KMS-11 (cell line): ENCODE measurements at regions not wholly inside any gene's neighbourhood (a gene's known extent, or its start where the extent isn't known, plus 50 kb on each side); places are given as distances from the start of the nearest gene placed in this dataset.

Source experiments
- H2AFZ ChIP-seq: fragments of 200-600 bp; sonication (generic); 2 replicates; pipeline ENCODE4 v1.6.1; 2016; ENCODE audit warnings: antibody characterized with exemption, mixed run types, low read depth
- H3K27ac ChIP-seq: fragments of 200-600 bp; sonication (generic); 2 replicates; pipeline ENCODE4 v1.6.1; 2016; ENCODE audit warnings: mild to moderate bottlenecking, mixed run types
- H3K27me3 ChIP-seq: fragments of 200-600 bp; sonication (generic); 2 replicates; pipeline ENCODE4 v1.6.1; 2017; ENCODE audit warnings: mild to moderate bottlenecking, low read depth, mixed run types, moderate library complexity; ENCODE audit not compliant: insufficient read depth
- H3K36me3 ChIP-seq: fragments of 200-600 bp; sonication (generic); 2 replicates; pipeline ENCODE4 v1.6.1; 2017; ENCODE audit warnings: mild to moderate bottlenecking, mixed run types; ENCODE audit not compliant: insufficient read depth
- H3K4me1 ChIP-seq: fragments of 200-600 bp; sonication (generic); 2 replicates; pipeline ENCODE4 v1.6.1; 2016; ENCODE audit warnings: mild to moderate bottlenecking, low read depth, mixed run types; ENCODE audit not compliant: poor library complexity, severe bottlenecking
- H3K4me2 ChIP-seq: fragments of 200-600 bp; sonication (generic); 2 replicates; pipeline ENCODE4 v1.7.0; 2016; ENCODE audit warnings: mild to moderate bottlenecking, mixed run types
- H3K4me3 ChIP-seq: fragments of 200-600 bp; sonication (generic); IDR thresholded peaks from 2 replicates; pipeline ENCODE4 v1.6.1; 2017; ENCODE audit warnings: low read depth, low read length, mixed read lengths; ENCODE audit not compliant: insufficient read depth
- H3K79me2 ChIP-seq: fragments of 200-600 bp; sonication (generic); 2 replicates; pipeline ENCODE4 v1.6.1; 2016; ENCODE audit warnings: low read depth, mixed run types; ENCODE audit not compliant: insufficient read depth
- H3K9ac ChIP-seq: fragments of 200-600 bp; sonication (generic); 2 replicates; pipeline ENCODE4 v1.6.1; 2016; ENCODE audit warnings: mild to moderate bottlenecking, mixed run types
- H4K20me1 ChIP-seq: fragments of 200-600 bp; sonication (generic); 2 replicates; pipeline ENCODE4 v1.6.1; 2016; ENCODE audit warnings: mild to moderate bottlenecking, mixed run types; ENCODE audit not compliant: insufficient read depth
- CTCF ChIP-seq: fragments of 200-600 bp; sonication (generic); conservative IDR thresholded peaks from 2 replicates; pipeline ENCODE4 v1.6.1; 2017; ENCODE audit warnings: low read depth, mild to moderate bottlenecking, antibody characterized with exemption, low read length, moderate library complexity, mixed read lengths

DNA sequence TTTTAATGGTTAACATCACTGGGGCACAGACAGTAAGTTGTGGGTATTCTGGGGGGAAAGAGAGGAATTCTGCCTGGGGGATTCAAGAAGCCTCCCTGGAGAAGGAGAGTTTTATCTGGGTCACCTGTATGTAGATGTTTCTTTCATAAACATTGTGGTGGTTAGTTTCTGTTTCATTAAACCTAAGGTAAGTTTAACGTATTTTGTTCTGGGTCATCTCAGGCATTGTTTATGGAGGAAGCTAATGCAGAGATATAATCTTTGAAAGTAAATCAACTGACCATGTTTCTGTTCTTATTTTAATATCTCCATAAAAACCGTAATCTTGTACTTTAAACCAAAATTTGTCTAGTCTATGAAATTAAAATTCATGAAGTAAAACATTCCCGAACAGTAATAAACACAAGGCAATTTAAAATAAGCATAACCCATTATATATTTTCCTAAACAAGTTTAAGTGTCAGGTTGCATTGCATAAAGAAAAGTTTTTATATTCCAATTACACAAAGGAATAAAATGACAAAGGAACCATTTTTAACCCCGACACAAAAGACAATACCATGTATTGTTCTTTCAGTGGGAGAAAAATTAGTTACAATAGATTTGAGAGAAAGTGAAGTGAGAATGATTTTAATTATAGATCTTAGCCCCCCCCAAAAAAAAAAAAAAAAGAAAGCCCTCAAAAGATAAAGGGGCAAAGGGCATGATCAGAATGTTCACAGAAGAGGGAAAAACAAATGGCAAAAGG, 274.6 kb upstream of the TBL1XR1 start:
- H2AFZ ChIP-seq = no peak overlapping the region
- peaks cover 7% of the 10 kb centered on the region for H3K4me1 ChIP-seq
- H3K27ac ChIP-seq = no peak overlapping the region
- H4K20me1 ChIP-seq = no peaks in the 10 kb centered on the region
- no peaks in the 10 kb centered on the region for H3K27me3 ChIP-seq
- H3K9ac ChIP-seq = no peak overlapping the region
- H3K79me2 ChIP-seq = no peaks in the 10 kb centered on the region
- H3K4me3 ChIP-seq = no peak overlapping the region
- H3K4me2 ChIP-seq = no peak overlapping the region
- no peaks in the 10 kb centered on the region for H3K36me3 ChIP-seq
- no peak for TF ChIP-seq CTCF

- Histone ChIP-seq H4K20me1 (no peaks in the 10 kb centered on the region), H3K27me3 (no peaks in the 10 kb centered on the region), H3K27ac (no peak overlapping the region), H3K4me1 (peaks cover 14% of the 10 kb centered on the region), H3K4me3 (no peak overlapping the region), H3K79me2 (no peaks in the 10 kb centered on the region), H3K4me2 (no peak overlapping the region), H3K9ac (no peak overlapping the region), H3K36me3 (no peaks in the 10 kb centered on the region), H2AFZ (no peak overlapping the region)
- TF ChIP-seq CTCF = no peak
Observed at GRCh38 chr3:177473184-177473583, 275.9 kb upstream of the TBL1XR1 start.

DNA sequence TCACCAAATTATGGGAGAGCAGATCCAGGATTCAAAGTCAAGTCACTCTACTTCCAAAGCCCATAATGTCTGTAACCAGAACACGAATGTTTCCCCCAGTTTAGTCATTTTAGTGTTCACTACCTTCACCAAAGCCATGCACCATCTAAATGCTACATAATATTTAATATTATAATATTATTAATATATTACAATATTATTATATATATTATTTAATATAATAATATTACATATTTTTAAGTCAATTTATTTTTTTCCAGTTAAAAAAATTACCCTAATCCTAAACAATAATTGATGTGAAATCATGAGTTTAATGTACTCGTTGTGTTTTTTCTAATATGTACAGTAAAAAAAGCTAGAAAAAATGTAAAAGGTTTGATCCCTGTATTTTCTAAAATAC, 276.6 kb upstream of the TBL1XR1 start:
- Histone ChIP-seq H4K20me1 (no peaks in the 10 kb centered on the region), H3K36me3 (no peaks in the 10 kb centered on the region), H3K4me2 (no peak overlapping the region), H3K9ac (no peak overlapping the region), H3K27ac (no peak overlapping the region), H3K27me3 (no peaks in the 10 kb centered on the region), H3K4me3 (no peak overlapping the region), H3K79me2 (no peaks in the 10 kb centered on the region), H3K4me1 (peaks cover 21% of the 10 kb centered on the region), H2AFZ (no peak overlapping the region)
- no peak for TF ChIP-seq CTCF

DNA sequence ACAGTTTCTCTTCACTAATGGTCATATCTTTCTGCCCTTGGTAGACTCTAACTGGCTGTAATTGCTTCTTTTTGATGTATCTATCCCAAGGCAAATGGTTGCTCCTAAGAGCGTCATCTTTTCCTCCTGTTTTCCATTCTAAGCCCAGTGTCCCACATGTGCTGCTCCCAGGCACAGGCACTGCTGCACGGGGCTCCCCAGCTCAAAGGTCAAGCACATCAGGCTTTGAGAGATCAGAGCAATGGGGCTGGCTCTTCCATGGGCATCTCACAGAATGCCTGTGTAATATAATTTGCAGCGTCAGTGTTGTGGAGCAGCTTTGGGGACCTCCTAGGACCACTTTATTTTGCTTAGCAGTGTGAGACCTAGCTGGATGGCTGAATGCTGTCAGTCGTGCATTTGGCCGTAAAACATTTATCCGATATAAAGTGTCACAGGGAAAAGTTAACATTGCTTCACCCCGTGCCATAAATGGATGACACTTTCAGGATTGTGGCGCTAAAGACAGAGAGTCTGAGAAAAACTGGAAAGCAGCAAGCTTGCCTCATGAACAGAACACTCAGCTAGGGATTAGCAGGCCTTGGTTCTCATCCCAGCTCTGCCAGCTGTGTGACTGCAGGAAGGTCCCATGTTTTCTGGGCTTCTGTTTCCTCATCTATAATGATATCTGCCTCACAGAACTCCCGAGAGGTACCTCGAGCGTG, 277.5 kb upstream of the TBL1XR1 start:
- H3K4me2 ChIP-seq = no peak overlapping the region

More for the DNA sequence above, 277.5 kb upstream of the TBL1XR1 start:
- Histone ChIP-seq H3K4me3 (no peak overlapping the region), H2AFZ (no peak overlapping the region), H3K36me3 (no peaks in the 10 kb centered on the region), H3K27me3 (no peaks in the 10 kb centered on the region), H3K79me2 (no peaks in the 10 kb centered on the region), H4K20me1 (no peaks in the 10 kb centered on the region), H3K4me1 (peaks cover 23% of the 10 kb centered on the region), H3K27ac (no peak overlapping the region), H3K9ac (no peak overlapping the region)
- TF ChIP-seq CTCF = no peak
